NCI-H2171 treated with DMSO at 0.1 percent for 48 hours (cell line): ENCODE measurements at regions not wholly inside any gene's neighbourhood (a gene's known extent, or its start where the extent isn't known, plus 50 kb on each side); places are given as distances from the start of the nearest gene placed in this dataset.
"Not testable (repeated sequence)": the region's sequence is repeated elsewhere in the genome, so short reads cannot be mapped to it uniquely, and the experiment has no call there.

ENCODE experiments used
- DNase-seq: peaks from one replicate; lab custom pipeline; 2025; lab: John Stamatoyannopoulos, UW

GRCh38 chr5:67643536-67643935 is 446.9 kb upstream of the CD180 start:
- DNase-seq: no peak

GRCh38 chr5:67639976-67640375 is 443.4 kb upstream of the CD180 start:
- peak; percentile 92 for DNase-seq

GRCh38 chr5:67639313-67639712 is 442.7 kb upstream of the CD180 start:
- peak; percentile 48 for DNase-seq

GRCh38 chr5:67636850-67637524 is 440.4 kb upstream of the CD180 start:
- DNase-seq: no peak

GRCh38 chr5:67636091-67636490 is 439.5 kb upstream of the CD180 start:
- no peak for DNase-seq

GRCh38 chr5:67627079-67627478 is 430.5 kb upstream of the CD180 start:
- DNase-seq: not testable (repeated sequence)

- DNase-seq: peak; percentile 37
Measured at GRCh38 chr5:67623078-67623477, 426.5 kb upstream of the CD180 start.

- DNase-seq: peak; percentile 60
Measured at GRCh38 chr5:67620424-67621397, 424.1 kb upstream of the CD180 start.

- no peak for DNase-seq
Measured at GRCh38 chr5:67619636-67620035, 423.0 kb upstream of the CD180 start.

GRCh38 chr5:67619235-67619634 is 422.6 kb upstream of the CD180 start:
- no peak for DNase-seq

GRCh38 chr5:67617051-67617450 is 420.5 kb upstream of the CD180 start:
- no peak for DNase-seq

GRCh38 chr5:67612961-67613360 is 416.4 kb upstream of the CD180 start:
- peak; percentile 36 for DNase-seq

- no peak for DNase-seq
Measured at GRCh38 chr5:67610186-67610912, 413.8 kb upstream of the CD180 start.

GRCh38 chr5:67607958-67608357 is 411.4 kb upstream of the CD180 start:
- no peak for DNase-seq

- DNase-seq: no peak
Measured at GRCh38 chr5:67606586-67606947, 410.0 kb upstream of the CD180 start.

- DNase-seq: no peak
Measured at GRCh38 chr5:67605730-67606585, 409.4 kb upstream of the CD180 start.

GRCh38 chr5:67591491-67591890 is 394.9 kb upstream of the CD180 start:
- no peak for DNase-seq

GRCh38 chr5:67588389-67588788 is 391.8 kb upstream of the CD180 start:
- DNase-seq: no peak

- no peak for DNase-seq
Measured at GRCh38 chr5:67581203-67581602, 384.6 kb upstream of the CD180 start.

GRCh38 chr5:67578011-67578410 is 381.4 kb upstream of the CD180 start:
- no peak for DNase-seq

GRCh38 chr5:67577424-67577823 is 380.8 kb upstream of the CD180 start:
- no peak for DNase-seq

GRCh38 chr5:67576112-67576511 is 379.5 kb upstream of the CD180 start:
- no peak for DNase-seq
